ENCODE measurements at regions not wholly inside any gene's neighbourhood (a gene's known extent, or its start where the extent isn't known, plus 50 kb on each side); places are given as distances from the start of the nearest gene placed in this dataset.
"Not testable (repeated sequence)": the region's sequence is repeated elsewhere in the genome, so short reads cannot be mapped to it uniquely, and the experiment has no call there.

GRCh38 chr3:147257944-147258343 is 148.4 kb downstream of the ZIC4 start:
- Histone ChIP-seq H3K27me3 (no peaks in the 10 kb centered on the region), H3K4me3 (no peak overlapping the region), H3K36me3 (no peaks in the 10 kb centered on the region), H3K9me3 (no peaks in the 10 kb centered on the region), H3K4me1 (no peaks in the 10 kb centered on the region), H3K27ac (no peak overlapping the region)
- no peak for TF ChIP-seq CTCF (IDR thresholded peaks at IDR 0.05)
- TF ChIP-seq POLR2A (IDR thresholded peaks at IDR 0.05) = no peak
- no peak for TF ChIP-seq EP300 (IDR thresholded peaks at IDR 0.05)
- no peak for TF ChIP-seq POLR2AphosphoS5 (IDR thresholded peaks at IDR 0.05)
- no peak for DNase-seq (ENCODE audit: low spot score in 2 of 2)
- WGBS = 79% methylated on average over 2 of the region's 2 CpGs

GRCh38 chr3:147256739-147257138 is 149.6 kb downstream of the ZIC4 start:
- Histone ChIP-seq H3K36me3 (no peaks in the 10 kb centered on the region), H3K4me3 (no peak overlapping the region), H3K27me3 (no peaks in the 10 kb centered on the region), H3K9me3 (no peaks in the 10 kb centered on the region), H3K4me1 (no peaks in the 10 kb centered on the region), H3K27ac (no peak overlapping the region)
- DNase-seq (ENCODE audit: low spot score in 2 of 2) = no peak
- 51% methylated on average over 2 of the region's 2 CpGs for WGBS
- TF ChIP-seq EP300 (IDR thresholded peaks at IDR 0.05) = no peak
- TF ChIP-seq POLR2AphosphoS5 (IDR thresholded peaks at IDR 0.05) = no peak
- TF ChIP-seq CTCF (IDR thresholded peaks at IDR 0.05) = no peak
- no peak for TF ChIP-seq POLR2A (IDR thresholded peaks at IDR 0.05)

GRCh38 chr3:147246906-147247305 is 159.4 kb downstream of the ZIC4 start:
- H3K27ac ChIP-seq = no peak overlapping the region
- H3K4me1 ChIP-seq = no peaks in the 10 kb centered on the region
- WGBS = 89% methylated on average over 4 of the region's 4 CpGs
- no peak for TF ChIP-seq CTCF (IDR thresholded peaks at IDR 0.05)
- TF ChIP-seq POLR2A (IDR thresholded peaks at IDR 0.05) = no peak
- no peak for TF ChIP-seq EP300 (IDR thresholded peaks at IDR 0.05)
- TF ChIP-seq POLR2AphosphoS5 (IDR thresholded peaks at IDR 0.05) = no peak
- no peak for DNase-seq (ENCODE audit: low spot score in 2 of 2)
- H3K9me3 ChIP-seq = no peaks in the 10 kb centered on the region
- H3K4me3 ChIP-seq = no peak overlapping the region
- H3K27me3 ChIP-seq = no peaks in the 10 kb centered on the region
- H3K36me3 ChIP-seq = no peaks in the 10 kb centered on the region

- 100% methylated on average over 14 of the region's 34 CpGs for WGBS
Observed at GRCh38 chr3:147245638-147246037, 160.7 kb downstream of the ZIC4 start.

GRCh38 chr3:147245022-147245421 is 161.3 kb downstream of the ZIC4 start:
- not testable (repeated sequence) for H3K4me1 ChIP-seq; H3K9me3 ChIP-seq; H3K36me3 ChIP-seq; H3K27me3 ChIP-seq; DNase-seq (ENCODE audit: low spot score in 2 of 2); H3K4me3 ChIP-seq; H3K27ac ChIP-seq
- 86% methylated on average over 10 of the region's 10 CpGs for WGBS

More at GRCh38 chr3:147245638-147246037, 160.7 kb downstream of the ZIC4 start:
- H3K27ac ChIP-seq; H3K36me3 ChIP-seq; H3K4me3 ChIP-seq; H3K9me3 ChIP-seq; H3K27me3 ChIP-seq; H3K4me1 ChIP-seq; DNase-seq (ENCODE audit: low spot score in 2 of 2): not testable (repeated sequence)

GRCh38 chr3:147244397-147244796 is 161.9 kb downstream of the ZIC4 start:
- no peaks in the 10 kb centered on the region for H3K4me1 ChIP-seq
- no peak overlapping the region for H3K4me3 ChIP-seq
- H3K27me3 ChIP-seq = no peaks in the 10 kb centered on the region
- no peak overlapping the region for H3K27ac ChIP-seq
- no peaks in the 10 kb centered on the region for H3K9me3 ChIP-seq
- no peaks in the 10 kb centered on the region for H3K36me3 ChIP-seq
- no peak for TF ChIP-seq POLR2A (IDR thresholded peaks at IDR 0.05)
- TF ChIP-seq POLR2AphosphoS5 (IDR thresholded peaks at IDR 0.05) = no peak
- no peak for TF ChIP-seq CTCF (IDR thresholded peaks at IDR 0.05)
- TF ChIP-seq EP300 (IDR thresholded peaks at IDR 0.05) = no peak
- no peak for DNase-seq (ENCODE audit: low spot score in 2 of 2)

All from suprapubic skin (tissue), 4 donors.